ENCODE measurements at regions not wholly inside any gene's neighbourhood (a gene's known extent, or its start where the extent isn't known, plus 50 kb on each side); places are given as distances from the start of the nearest gene placed in this dataset.

DNA sequence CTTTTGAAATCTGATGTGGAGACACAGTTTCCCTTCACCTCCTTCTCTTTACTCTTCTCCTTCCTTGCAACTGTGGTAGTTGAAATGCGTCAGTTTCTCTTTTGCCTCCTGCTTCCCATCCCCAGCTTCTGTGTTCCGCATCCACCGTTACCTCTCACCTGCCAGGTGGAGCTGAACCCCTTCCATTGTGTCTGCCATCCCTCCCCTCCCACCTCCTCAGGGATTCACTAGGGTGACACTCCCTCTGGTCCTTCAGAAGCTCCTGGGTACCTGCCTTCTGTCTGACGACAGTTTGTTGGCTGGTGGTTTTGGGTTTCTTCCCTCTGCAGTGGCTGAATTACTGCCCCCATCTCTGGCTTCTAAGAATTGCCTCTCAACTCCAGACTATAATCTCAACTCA lies 132.1 kb downstream of the SLC24A2 start:
- Histone ChIP-seq H3K4me1 (ENCODE audit: low read depth) (no peaks in the 10 kb centered on the region), H3K4me3 (no peak overlapping the region), H3K36me3 (ENCODE audit: low read depth) (no peaks in the 10 kb centered on the region), H3K9me3 (no peaks in the 10 kb centered on the region)
- DNase-seq = no peak
- TF ChIP-seq, protein P1, sequence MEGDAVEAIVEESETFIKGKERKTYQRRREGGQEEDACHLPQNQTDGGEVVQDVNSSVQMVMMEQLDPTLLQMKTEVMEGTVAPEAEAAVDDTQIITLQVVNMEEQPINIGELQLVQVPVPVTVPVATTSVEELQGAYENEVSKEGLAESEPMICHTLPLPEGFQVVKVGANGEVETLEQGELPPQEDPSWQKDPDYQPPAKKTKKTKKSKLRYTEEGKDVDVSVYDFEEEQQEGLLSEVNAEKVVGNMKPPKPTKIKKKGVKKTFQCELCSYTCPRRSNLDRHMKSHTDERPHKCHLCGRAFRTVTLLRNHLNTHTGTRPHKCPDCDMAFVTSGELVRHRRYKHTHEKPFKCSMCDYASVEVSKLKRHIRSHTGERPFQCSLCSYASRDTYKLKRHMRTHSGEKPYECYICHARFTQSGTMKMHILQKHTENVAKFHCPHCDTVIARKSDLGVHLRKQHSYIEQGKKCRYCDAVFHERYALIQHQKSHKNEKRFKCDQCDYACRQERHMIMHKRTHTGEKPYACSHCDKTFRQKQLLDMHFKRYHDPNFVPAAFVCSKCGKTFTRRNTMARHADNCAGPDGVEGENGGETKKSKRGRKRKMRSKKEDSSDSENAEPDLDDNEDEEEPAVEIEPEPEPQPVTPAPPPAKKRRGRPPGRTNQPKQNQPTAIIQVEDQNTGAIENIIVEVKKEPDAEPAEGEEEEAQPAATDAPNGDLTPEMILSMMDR (IDR thresholded peaks at IDR 0.05) = no peak
- intact Hi-C loops (cut with DNase I, micrococcal nuclease) = no loop called here
- ATAC-seq = no peak

GRCh38 chr9:19651681-19652080 lies 137.2 kb downstream of the SLC24A2 start:
- TF ChIP-seq, protein P1 (IDR thresholded peaks at IDR 0.05) = no peak
- DNase-seq (no peak), ATAC-seq (no peak)
- no peaks in the 10 kb centered on the region for H3K9me3 ChIP-seq
- H3K4me3 ChIP-seq = no peak overlapping the region
- intact Hi-C loops (cut with DNase I, micrococcal nuclease) = no loop called here
- no peaks in the 10 kb centered on the region for H3K36me3 ChIP-seq (ENCODE audit: low read depth)
- H3K4me1 ChIP-seq (ENCODE audit: low read depth) = no peaks in the 10 kb centered on the region

DNA sequence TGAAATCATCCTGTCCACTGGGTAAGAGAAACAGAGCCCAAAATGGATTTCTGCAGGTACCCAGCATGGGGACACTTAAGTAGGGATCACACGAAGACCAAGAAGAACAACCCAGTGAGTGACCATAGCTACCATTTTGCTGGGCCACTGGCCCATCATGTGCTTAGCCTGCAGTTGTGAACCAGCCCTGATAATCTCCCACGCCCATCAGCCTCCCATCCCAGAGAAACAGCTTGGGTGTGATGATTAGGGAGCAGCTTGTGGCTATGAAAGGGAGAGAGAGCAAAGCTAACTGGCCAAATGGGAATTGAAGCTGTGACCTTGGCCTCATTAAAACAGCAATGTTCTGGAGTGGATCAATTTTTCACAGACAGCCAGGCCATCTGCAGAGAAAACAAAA lies 138.5 kb downstream of the SLC24A2 start:
- ATAC-seq = no peak
- intact Hi-C loops (cut with DNase I, micrococcal nuclease) = no loop called here

DNA sequence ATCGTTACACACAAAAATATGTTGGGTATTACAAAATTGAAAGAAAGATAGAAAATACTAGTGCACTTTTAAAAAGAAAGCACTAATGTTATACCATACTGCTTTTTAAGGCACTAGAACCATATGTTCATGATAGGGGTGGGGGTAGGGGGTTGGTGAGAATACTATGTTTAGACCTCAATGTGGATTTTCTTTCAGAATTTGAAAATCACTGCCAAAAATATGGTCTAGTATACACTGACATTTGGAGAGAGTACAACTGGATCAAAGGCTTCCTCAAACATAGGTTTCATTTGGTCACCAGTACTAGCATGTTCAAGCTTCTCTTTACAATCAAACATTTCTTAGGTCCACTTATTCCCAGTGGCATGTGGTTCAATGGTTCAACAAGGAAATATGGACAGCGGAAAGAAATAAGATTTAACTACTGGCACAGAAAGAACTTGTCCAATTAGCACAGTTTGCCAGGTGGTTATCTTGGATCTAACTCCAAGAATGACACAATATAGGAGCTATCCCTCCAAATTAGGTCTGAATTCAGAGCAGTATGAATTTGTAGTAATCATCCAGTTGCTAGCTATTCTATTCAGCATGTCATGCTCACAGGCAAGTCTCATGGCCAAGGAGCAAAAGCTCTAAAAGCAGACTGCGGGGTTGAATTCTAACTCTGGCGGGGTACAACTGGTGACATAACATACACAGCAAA lies 139.3 kb downstream of the SLC24A2 start:
- no peak overlapping the region for H3K4me3 ChIP-seq
- no peaks in the 10 kb centered on the region for H3K36me3 ChIP-seq (ENCODE audit: low read depth)
- intact Hi-C loops (cut with DNase I, micrococcal nuclease) = no loop called here
- ATAC-seq (no peak), DNase-seq (no peak)
- H3K9me3 ChIP-seq = no peaks in the 10 kb centered on the region
- no peaks in the 10 kb centered on the region for H3K4me1 ChIP-seq (ENCODE audit: low read depth)
- TF ChIP-seq, protein P1 (IDR thresholded peaks at IDR 0.05) = no peak

More for the DNA sequence above, 138.5 kb downstream of the SLC24A2 start:
- Histone ChIP-seq H3K9me3 (no peaks in the 10 kb centered on the region), H3K36me3 (ENCODE audit: low read depth) (no peaks in the 10 kb centered on the region), H3K4me3 (no peak overlapping the region), H3K4me1 (ENCODE audit: low read depth) (no peaks in the 10 kb centered on the region)
- no peak for DNase-seq
- TF ChIP-seq, protein P1 (IDR thresholded peaks at IDR 0.05) = no peak

DNA sequence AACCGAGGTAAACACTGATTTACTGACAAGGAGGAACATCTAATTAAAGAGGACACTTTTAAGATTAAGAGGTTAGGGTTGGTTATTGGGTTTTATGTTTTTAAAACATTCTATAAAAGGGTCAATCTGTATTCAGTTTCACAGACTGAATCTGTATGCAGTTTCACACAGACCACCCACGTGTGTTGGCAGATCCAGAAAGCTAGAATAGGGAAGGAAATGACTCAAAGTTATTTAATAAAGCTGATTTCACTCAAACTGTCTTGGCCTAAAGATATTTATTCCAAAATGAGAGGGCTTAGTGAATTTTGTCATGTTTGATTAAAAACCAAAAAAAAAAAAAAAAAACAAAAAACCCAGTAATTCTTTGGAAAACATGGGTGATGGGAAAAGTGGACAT lies 140.2 kb downstream of the SLC24A2 start:
- DNase-seq (no peak), ATAC-seq (no peak)
- Histone ChIP-seq H3K36me3 (ENCODE audit: low read depth) (no peaks in the 10 kb centered on the region), H3K4me3 (no peak overlapping the region), H3K9me3 (no peaks in the 10 kb centered on the region), H3K4me1 (ENCODE audit: low read depth) (no peaks in the 10 kb centered on the region)
- TF ChIP-seq, protein P1 (IDR thresholded peaks at IDR 0.05) = no peak
- intact Hi-C loops (cut with DNase I, micrococcal nuclease) = no loop called here

DNA sequence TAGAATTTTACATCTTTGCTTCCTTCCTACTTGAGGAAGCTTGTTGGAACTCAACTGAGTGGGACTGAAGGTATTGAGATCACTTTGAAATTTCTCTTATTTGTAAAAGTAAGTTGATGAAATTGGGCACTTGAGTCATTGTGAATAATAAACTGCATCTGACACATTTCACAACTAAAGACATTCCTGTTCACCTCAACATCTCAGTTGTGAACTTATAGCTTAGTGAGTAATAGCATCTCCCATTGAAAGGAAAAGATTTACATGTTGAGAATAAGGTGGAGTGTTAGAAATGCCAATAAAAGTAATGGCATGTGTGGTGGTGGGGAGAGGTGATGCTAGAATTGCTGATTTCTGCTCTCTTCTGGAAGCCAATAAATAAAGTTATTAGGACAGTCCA lies 145.0 kb downstream of the SLC24A2 start:
- intact Hi-C loops (cut with DNase I, micrococcal nuclease) = no loop called here

More for the DNA sequence above, 145.0 kb downstream of the SLC24A2 start:
- no peak for DNase-seq
- TF ChIP-seq, protein P1 (IDR thresholded peaks at IDR 0.05) = no peak
- no peak overlapping the region for H3K4me3 ChIP-seq
- no peaks in the 10 kb centered on the region for H3K4me1 ChIP-seq (ENCODE audit: low read depth)
- no peak for ATAC-seq
- H3K9me3 ChIP-seq = no peaks in the 10 kb centered on the region
- no peaks in the 10 kb centered on the region for H3K36me3 ChIP-seq (ENCODE audit: low read depth)

Data from mucosa of descending colon (tissue), 3 donors.